ENCODE measurements at regions not wholly inside any gene's neighbourhood (a gene's known extent, or its start where the extent isn't known, plus 50 kb on each side); places are given as distances from the start of the nearest gene placed in this dataset.
A peak's percentile ranks its signal among the peaks of the same experiment; 100 is the strongest.
"Not testable (repeated sequence)": the region's sequence is repeated elsewhere in the genome, so short reads cannot be mapped to it uniquely, and the experiment has no call there.

DNA sequence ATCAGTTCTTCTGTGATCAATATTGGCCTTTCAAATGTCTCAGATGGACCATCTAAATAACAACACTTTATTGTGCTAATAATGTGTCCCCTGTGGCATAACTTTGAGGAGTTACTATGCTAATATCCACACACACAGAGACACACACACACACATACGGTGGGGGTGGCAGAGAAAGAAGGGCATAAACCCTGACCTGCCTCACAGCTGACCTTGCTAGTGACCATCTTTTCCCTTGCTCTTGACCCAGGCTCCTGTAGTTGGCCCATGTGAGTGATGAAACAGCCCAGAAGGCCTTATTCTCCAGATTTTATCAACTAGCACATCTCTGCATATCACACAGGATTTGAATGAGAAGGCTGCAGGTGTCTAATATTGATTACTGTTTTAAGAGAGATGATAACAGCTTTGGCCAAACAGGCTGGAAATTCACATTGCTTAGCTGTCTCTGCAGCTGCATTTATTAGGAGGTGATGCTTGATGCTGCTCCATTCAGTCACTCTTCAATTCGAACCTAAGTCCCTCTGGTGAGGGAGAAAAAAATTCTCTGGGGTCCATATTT is 176.4 kb downstream of the ACTR3 start:
- no peak for DNase-seq (ENCODE audit: low spot score)

DNA sequence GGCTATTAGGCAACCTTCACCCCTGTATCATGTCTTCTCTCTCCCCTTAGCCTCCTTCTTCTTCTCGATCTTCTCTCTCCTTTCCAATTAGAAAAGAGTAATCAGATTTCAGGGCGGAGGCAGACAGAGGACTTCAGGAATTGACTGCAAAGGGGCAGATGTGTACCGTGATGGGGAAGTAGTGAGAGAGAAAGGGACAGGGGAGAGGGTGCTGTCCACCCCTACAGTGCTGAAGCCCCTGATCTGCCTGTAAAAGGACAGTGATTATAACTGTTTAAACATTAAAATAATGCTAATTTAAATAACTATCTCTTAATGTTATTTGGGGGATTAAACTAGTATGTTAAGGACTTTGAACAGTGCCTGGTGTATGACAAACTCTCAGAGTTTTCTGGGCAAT is 178.5 kb downstream of the ACTR3 start:
- DNase-seq (ENCODE audit: low spot score): peak; percentile 8

DNA sequence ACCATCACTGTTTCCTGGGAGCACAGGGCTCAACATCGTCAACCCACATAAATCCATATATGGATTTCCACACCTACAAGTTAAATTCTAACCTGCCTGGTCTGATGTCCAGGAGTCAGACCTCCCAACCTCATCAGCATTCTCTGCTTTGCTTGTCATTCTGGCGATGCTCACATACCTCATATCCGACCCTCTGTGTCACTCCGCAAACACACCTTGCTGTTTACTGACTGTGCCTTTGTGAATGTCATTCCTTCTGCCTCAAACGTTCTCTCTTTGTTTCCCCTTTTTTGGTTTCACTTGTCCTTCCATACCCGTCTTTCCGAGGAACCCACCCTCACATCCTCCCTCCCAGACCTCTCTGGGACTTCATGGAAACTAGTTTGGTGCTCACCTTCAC is 187.1 kb downstream of the ACTR3 start:
- no peak for DNase-seq (ENCODE audit: low spot score)

DNA sequence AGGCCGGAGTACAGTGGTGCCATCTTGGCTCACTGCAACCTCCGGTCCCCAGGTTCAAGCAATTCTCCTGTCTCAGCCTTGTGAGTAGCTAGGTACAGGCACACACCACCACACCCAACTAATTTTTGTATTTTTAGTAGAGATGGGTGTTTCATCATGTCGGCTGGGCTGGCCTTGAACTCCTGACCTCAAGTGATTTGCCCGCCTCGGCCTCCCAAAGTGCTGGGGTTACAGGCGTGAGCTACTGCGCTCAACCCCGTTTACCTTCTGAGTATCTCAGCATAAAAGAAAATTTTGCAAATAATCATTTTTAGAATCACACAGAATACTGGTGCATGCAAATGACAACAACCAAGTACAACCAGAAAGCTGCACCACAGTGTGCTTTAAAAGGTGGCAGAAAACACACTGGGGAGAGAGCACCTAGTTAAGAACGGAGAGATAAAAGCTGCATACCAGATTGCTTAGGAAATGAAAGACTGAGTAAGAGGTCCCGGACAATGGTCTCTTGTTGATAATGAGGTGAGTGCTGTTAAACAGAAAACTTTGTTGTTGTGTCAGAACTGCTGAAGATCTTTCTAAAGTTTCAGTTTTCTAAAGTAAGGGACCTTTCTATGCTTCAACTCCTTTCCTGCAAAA is 189.6 kb downstream of the ACTR3 start:
- no peak for DNase-seq (ENCODE audit: low spot score)

DNA sequence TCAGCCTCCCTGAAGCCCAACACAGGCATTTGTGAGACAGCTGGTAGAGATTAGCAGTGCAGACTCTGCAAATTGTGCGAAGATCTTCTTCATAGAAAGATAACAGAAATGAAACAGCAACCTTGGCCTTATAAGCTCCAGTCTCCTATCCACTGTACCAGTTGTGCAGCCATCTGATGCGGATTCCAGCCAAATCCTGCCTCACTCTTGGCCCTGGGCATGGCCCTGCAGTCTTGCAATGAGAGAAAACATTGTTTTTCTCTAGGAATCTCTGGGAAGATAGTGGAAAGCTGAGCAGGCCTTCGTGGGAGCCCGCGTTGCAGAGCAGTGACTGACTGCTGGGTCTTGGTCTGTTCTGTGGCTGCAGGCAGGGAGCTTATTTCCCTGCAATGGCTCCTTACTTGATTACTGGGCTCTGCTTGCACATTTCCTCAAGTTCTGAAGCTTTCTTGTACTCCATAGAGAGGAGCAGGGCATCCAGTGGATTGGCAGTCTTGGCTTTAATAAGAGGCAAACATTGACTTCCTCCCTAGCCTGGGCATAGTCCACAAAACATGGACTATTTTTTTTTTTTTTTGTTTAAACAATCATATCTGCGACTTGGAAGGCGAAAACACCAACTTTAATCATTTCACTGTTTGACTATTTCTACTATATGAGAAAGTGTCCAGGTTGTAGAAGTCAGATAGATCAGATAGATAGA is 193.0 kb downstream of the ACTR3 start:
- DNase-seq (ENCODE audit: low spot score): no peak

DNA sequence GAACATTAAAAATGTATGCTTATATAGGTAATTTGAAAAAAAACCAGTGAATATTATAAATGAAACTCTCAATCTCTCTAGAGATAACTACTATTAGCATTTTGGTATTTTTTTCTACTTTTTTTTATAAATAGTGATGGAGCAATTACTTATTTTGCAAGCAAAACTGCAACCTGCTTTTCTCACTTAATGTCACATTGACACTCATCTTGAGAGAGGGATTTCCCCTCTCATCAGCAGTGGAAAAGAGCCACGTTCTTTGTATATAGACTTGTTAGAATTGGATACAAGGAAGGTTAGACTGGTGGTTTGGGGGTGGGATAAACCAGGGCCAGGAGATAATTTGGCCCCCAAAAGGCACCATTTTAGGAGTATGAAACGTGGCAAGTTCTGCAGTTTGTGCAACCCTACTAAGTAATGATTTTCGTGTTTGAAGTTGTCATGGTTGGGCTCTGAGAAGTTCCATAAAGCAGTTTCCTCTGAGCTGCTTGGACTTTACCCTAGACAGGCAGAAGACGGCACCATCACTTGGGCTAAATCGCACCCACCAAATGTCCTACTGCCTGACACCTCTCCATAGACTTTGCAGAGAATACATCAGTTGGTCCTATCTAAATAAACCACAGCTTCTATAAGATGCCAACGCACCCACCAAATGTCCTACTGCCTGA is 194.0 kb downstream of the ACTR3 start:
- DNase-seq (ENCODE audit: low spot score): no peak

DNA sequence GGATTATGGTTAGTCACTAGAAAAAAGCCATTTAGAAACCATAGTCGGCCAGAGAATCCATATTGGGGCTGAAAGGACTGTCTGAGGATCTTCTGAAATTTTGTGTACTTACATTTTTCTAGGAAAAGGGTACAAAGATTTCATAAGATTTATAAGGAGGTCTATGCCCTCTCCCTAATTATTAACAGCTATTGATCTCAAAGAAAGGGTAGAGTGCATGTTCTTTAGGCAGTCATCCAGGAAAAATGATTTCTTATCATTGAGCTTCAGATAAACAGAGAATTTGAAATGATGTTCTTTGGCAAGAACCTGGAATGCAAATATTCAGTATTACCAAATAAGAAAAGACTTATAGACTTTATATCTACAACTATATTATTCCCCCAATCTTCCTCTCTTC is 195.3 kb downstream of the ACTR3 start:
- no peak for DNase-seq (ENCODE audit: low spot score)

DNA sequence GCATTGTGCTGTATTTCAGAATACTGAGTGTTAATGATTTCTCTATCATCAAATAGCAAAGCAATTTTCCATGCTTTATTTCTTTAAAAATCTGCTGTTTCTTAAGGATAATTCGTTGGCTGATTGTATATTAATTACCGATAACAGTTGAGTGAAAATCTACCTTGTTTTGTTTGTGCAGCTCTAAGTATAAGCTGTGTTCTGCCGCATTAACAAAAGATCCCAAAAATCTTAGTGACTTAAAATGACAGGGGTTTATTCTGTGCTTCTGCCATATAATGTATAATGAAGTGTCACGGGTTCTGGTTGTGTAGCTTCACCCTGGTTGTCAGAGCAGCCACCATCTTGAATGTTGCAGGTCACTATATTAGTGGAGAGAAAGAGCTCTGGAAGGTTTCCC is 196.1 kb downstream of the ACTR3 start:
- no peak for DNase-seq (ENCODE audit: low spot score)

DNA sequence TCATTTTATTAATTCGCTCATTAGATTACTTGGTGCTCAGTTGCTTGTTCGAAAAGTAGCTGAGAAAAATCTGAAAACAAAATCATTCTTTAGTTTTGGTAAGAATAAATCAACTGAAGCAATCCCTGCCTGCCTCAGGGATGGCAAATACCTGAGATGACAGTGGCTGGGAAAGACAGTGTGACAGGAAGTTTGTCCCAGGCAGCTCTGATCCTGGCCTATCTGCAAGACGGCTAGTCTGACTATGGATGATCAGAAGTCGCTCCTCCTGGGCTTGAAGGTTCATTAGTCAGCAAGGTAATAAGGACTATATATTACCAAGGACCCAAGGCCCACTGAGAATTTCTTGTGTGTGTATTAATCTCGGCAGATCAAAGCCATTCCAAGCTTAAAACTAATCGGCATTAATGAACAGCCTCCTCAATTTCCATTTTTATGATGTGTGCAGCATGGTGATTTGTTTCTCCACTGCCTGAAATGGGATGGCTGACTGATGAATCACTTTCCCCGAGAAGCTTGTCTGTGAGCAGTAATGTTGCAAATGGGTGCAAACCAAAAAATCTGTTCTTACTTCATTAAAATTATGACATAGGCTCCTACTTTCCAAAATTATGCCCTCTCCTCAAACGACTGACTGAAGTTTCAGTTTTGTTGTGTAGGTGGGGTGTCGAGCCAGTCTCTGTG is 199.9 kb downstream of the ACTR3 start:
- no peak for DNase-seq (ENCODE audit: low spot score)

DNA sequence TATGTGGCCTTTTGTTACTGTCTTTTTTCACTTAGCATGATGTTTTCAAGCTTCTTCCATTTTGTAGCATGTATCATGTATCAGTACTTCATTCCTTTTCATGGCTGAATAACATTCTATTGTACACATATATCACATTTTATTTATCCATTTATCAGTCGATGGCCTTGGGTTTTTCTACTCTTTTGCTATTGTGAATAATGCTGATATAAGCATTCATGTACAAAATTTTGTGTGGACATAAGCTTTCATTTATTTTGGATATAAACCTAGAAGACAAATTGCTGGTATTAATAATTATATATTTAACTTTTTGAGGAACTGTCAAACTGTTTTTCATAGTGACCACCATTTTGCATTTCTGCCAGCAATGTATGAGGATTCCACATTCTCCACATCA is 201.1 kb downstream of the ACTR3 start:
- no peak for DNase-seq (ENCODE audit: low spot score)

DNA sequence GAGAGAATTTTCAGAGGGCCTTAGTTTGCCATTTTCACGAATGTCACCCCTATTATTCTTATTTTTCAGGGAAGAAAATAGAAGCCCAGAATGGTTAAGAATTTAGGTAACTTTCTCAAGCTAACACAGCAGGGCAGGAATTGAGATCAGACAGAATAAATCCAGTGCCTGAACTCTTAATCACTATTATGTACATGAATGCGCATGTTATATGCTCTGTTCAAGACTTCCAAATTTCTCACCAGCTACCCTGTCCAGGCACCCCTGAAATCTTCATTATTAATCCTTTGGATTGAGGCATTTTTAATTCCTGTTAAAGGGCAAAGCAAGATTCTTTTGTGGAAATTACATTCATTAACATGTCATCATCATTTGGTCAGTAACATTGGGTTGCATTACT is 218.4 kb downstream of the ACTR3 start:
- no peak for DNase-seq (ENCODE audit: low spot score)

DNA sequence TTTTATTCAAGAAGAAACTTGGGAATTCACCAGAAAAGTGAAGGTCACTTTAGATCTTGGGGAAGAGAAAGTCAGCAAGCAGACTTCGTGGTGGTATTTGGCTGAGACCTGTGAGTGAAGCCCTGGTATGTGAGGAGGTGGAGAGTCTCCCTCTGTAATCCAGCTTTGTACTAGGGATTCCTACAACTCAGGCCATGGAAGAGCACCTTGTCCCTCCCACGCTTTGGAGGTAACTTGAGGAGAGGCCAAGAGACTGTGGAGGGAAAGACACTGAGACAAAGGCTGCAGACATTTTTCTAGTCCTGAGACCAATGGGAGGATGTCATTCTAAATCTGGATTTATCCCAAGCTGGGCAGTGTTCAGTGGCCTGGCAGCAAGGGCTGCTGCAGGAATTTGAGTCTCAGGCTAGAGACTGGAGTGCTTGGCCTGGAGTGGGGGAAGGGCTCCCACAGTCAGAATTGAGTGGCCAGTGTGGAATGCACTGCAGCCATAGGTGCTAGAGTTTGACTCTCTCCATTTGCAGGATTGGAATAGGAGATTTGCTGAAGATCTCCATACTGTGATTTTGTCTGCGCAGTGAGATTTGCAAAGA is 219.0 kb downstream of the ACTR3 start:
- no peak for DNase-seq (ENCODE audit: low spot score)

DNA sequence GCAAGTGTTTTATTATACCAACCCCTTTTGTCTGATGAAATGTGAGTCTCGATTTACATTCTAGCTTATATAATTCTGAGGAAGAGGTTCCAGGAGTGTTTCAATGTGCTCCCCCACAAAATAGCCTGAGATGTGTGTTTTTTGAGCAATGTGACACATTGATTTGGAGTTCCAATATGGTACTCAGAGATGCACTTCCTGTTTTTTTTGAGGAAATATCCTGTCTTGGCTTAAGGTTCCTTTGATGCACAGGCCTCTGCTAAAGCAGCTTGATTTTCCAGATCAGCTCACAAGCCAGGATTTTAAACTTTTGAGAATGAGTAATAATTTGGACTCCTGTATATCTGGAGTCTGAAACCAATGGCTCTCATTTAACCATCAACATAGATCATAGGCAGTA is 221.4 kb downstream of the ACTR3 start:
- DNase-seq (ENCODE audit: low spot score): no peak

DNA sequence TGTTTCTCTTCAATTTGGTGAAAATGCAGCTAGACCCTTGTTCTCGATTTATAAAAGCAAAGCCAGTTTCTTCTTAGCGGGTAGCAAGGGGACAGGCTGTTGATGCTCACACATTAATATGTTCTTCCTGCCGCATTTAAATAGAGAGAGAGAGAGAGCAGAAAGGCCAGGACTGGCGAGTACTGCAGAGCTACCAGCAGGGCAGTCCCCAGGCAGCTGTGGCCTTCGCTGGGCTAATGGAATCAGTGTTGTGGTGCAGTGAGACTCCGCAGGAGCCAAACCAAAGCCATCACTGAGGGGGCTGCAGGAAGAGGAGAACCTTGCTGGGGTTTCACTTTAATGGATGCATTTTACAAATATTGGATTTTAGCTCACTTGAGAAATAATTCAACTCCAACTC is 223.6 kb downstream of the ACTR3 start:
- DNase-seq (ENCODE audit: low spot score): no peak

DNA sequence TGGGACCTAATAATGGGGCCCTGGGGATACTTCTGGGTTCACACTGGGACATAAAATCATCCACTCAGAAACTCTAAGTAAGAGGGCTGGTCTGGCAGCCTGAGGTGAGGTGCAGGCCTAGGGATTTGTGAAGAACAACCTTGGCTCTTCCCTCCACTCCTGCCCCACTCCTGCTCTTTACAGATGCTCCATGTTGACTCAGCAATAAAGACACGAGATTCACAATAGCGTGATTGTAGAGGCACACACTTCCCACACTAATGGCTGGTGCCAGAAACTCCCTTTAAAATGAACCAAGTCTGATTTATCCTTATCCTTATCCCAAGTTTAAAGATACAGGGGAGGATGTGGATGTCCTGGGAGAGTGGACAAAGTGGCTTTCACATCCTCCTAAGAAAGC is 228.2 kb downstream of the ACTR3 start:
- DNase-seq (ENCODE audit: low spot score): no peak

DNA sequence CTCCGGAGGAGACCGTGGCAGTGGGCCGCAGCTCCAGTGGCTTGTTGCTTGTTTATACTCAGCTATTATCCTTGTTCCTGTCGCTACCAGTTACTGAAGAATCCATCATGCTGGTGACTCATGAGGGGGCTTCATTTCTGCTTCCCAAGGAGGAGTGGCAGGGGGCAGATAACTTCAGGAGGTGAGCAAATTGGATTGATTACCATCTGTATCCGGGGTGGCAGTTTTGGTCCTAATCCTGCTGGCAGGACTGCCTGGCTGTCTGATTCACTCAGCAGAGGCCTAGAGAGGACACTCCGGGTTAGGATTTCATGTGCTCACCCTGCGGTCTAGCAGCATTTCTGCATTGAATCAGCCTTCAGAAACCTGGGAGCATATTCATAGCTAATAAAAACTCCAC is 230.0 kb downstream of the ACTR3 start:
- DNase-seq (ENCODE audit: low spot score): no peak

DNA sequence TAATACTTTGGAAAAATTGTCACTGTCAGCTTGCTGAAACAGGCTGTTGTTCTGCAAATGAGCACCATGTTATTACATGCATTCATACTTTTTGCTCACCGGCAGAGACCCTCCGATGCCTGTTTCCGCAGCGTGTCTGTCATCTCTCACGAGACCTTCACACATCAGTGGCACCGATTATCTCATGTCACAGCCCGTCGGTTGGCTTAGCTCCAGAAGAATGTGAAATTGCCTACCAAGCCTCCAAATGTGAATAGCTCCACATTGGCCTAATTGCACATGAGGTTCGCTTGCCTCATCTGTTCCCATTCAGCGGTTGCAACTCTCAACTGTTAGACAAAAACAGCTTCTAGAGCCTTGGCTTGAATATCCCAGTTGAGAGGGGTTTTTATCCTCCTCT is 233.0 kb downstream of the ACTR3 start:
- no peak for DNase-seq (ENCODE audit: low spot score)

DNA sequence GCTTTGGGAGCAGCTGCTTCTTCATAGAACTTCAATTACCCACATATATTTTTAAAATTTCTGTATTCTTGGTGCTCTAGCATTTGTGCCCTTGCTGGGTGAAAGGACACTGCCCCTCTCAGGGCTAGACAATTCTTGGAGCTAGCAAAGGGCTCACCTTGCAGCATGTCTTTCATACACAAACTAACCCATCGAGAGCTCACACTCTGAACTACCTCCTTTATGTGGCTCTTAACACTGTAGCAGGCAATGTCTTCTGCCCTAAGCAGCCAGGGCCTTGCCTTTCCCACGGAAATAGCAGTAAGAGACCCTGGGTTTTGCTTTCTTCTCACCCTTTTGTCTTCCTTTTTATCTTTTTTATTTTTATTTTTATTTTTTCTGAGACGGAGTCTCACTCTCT is 234.0 kb downstream of the ACTR3 start:
- DNase-seq (ENCODE audit: low spot score): no peak

DNA sequence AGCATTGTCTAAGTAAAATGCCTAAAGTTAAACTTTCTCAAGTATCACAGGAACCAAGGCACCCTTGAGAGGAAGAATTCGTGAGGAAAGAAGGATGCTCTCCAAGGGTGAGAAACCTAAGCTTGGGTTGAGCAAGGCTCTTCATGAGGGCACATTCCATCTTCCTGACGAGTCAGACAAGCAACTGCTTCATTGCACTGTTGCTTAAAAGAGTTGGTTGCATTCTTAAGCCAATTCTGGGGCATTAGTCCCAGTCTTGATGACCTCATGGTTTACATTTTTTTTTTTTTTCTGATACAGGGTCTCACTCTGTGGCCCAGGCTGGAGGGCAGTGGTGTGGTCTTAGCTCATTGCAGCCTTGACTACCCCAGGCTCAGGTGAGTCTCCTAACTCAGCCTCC is 237.5 kb downstream of the ACTR3 start:
- no peak for DNase-seq (ENCODE audit: low spot score)

DNA sequence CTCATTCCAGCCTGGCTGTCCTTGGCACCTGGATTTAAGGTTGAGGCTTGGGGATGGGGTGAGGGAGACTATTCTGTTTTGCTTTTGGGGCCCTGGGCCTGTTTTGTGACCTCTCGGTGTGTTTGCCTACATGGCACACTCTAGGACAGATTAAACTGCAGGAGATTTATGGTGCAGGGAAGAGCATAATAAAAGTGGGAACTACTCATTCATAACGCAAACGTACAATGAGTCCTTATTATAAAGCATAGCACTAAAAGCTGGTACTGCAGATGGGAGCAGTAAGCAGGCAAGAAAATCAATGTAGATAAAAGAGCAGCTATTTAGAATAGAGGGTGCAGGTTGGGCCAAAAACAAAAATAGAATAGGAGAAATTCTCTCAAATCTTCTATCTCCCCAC is 238.4 kb downstream of the ACTR3 start:
- DNase-seq (ENCODE audit: low spot score): no peak

DNA sequence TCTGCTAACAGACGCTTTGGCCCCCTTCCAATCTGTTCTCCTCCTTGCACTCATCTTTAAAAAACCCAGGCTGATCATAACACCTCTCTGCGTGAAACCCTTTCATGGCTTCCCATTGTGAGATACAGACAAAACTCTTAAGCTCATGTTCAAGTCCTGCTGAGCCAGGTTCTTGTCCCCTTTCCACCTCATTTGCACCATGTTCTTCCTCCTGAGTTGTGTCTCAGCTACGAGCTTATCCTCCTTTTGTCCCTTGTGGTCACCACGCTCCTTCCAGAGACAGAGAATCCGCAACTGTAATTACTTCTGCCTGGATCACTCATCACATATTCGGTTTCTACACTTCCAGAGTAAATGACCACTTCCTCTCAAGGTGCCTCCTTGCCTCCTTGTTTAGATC is 238.8 kb downstream of the ACTR3 start:
- DNase-seq (ENCODE audit: low spot score): no peak

DNA sequence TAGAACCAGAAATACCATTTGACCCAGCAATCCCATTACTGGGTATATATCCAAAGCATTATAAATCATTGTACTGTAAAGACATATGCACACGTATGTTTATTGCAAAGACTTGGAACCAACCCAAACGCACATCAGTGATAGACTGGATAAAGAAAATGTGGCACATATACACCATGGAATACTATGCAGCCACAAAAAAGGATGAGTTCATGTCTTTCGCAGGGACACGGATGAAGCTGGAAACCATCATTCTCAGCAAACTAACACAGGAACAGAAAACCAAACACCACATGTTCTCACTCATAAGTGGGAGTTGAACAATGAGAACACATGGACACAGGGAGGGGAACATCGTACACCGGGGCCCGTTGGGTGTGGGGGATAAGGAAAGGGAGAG is 242.2 kb downstream of the ACTR3 start:
- DNase-seq (ENCODE audit: low spot score): not testable (repeated sequence)

All from NAMALWA (cell line).